K562 (cell line): ENCODE measurements at regions not wholly inside any gene's neighbourhood (a gene's known extent, or its start where the extent isn't known, plus 50 kb on each side); places are given as distances from the start of the nearest gene placed in this dataset.

Experiments
- ATAC-seq: fragments of 200-7000 bp; cut with Tn5 transposase; 3 replicates; pipeline ENCODE4 v1.9.1; 2020; ENCODE audit warnings: moderate library complexity
- BruUV-seq: library from RNA; stranded (reverse); fragments of 400-500 nt; replicated peaks from 2 replicates; lab custom pipeline; 2021; lab: Mats Ljungman, UMichigan
- CTCF ChIA-PET: fragments of 300-600 bp; formaldehyde crosslinking; extraction: SDS; loops from one replicate; lab custom pipeline; 2021; ENCODE audit warnings: low intra/inter-chr PET ratio; lab: Yijun Ruan, JAX
- POLR2A ChIA-PET: fragments of 300-600, 350-650 bp; sonication (Branson Sonifier 250); formaldehyde crosslinking; extraction: SDS; loops from one replicate; lab custom pipeline; 2021; ENCODE audit warnings: antibody characterized with exemption, inconsistent platforms; lab: Yijun Ruan, JAX
- DNase-seq, 4 experiments: peaks; one replicate each; pipeline versions ENCODE4 v3.0.0 to v3.0.0-alpha.2; 2011 to 2018; ENCODE audit warnings: low spot score in 3 of 4, mixed read lengths in 3 of 4; ENCODE audit errors: extremely low read depth in 1 of 4
- FAIRE-seq: peaks from 2 replicates; lab custom pipeline; 2011; peaks lifted over from hg19 to GRCh38; lab: Jason Lieb, UNC
- H2AFZ ChIP-seq: 2 replicates; pipeline ENCODE4 v1.6.0; 2011; ENCODE audit warnings: low read depth, low read length, control low read depth, inconsistent platforms
- H3K27ac ChIP-seq: fragments of 200-600 bp; 3 replicates; pipeline ENCODE4 v1.8.0; 2011; ENCODE audit warnings: low read depth, mild to moderate bottlenecking, control low read depth, inconsistent platforms, low read length, moderate library complexity, mixed read lengths; ENCODE audit errors: extremely low read depth
- H3K27me3 ChIP-seq, 2 experiments: fragments of 300-600 bp in 1 of 2; 2 replicates in 1 of 2; 3 replicates in 1 of 2; pipeline versions ENCODE4 v1.6.0 to v1.8.0; 2011; ENCODE audit warnings: inconsistent platforms in 2 of 2, low read length in 2 of 2, mild to moderate bottlenecking in 1 of 2, mixed read lengths in 1 of 2, moderate library complexity in 1 of 2; ENCODE audit not compliant: control insufficient read depth in 2 of 2, insufficient read depth in 2 of 2
- H3K36me3 ChIP-seq: fragments of 300-600 bp; 3 replicates; pipeline ENCODE4 v1.8.0; 2011; ENCODE audit warnings: mild to moderate bottlenecking, low read length, inconsistent platforms; ENCODE audit not compliant: control insufficient read depth, insufficient read depth
- H3K4me1 ChIP-seq, 2 experiments: fragments of 200-600 bp in 1 of 2; replicated peaks in 1 of 2; 2 replicates in 1 of 2; 3 replicates in 1 of 2; pipeline versions ENCODE4 v1.5.1 to v1.8.0; 2011; ENCODE audit warnings: inconsistent platforms in 2 of 2, low read length in 2 of 2, mild to moderate bottlenecking in 1 of 2, mixed read lengths in 1 of 2, moderate library complexity in 1 of 2; ENCODE audit not compliant: control insufficient read depth in 2 of 2, insufficient read depth in 2 of 2
- H3K4me2 ChIP-seq: 2 replicates; pipeline ENCODE4 v1.6.1; 2011; ENCODE audit warnings: low read length, control low read depth, inconsistent platforms, mixed read lengths; ENCODE audit not compliant: insufficient read depth
- H3K4me3 ChIP-seq: fragments of 200-600 bp; sonication (generic), shearing (Covaris generic); 2 replicates; pipeline ENCODE4 v1.5.1; 2016; ENCODE audit warnings: control low read depth, inconsistent platforms
- H3K79me2 ChIP-seq: fragments of 200-600 bp; 3 replicates; pipeline ENCODE4 v1.8.0; 2011; ENCODE audit warnings: low read length, inconsistent platforms; ENCODE audit not compliant: control insufficient read depth, insufficient read depth
- H3K9ac ChIP-seq, 2 experiments: 2 replicates each; pipeline versions ENCODE4 v1.6.0 to v1.6.1; 2011; ENCODE audit warnings: low read depth in 2 of 2, low read length in 2 of 2, control low read depth in 1 of 2, inconsistent platforms in 1 of 2, mild to moderate bottlenecking in 1 of 2, mixed read lengths in 1 of 2; ENCODE audit not compliant: insufficient read depth in 1 of 2
- H3K9me1 ChIP-seq: one replicate; pipeline ENCODE4 v1.6.0; 2011; ENCODE audit warnings: inconsistent platforms, mild to moderate bottlenecking, low read length, moderate library complexity; ENCODE audit not compliant: control insufficient read depth, insufficient read depth
- H3K9me3 ChIP-seq: replicated peaks from 2 replicates; pipeline ENCODE4 v1.5.1; 2011; ENCODE audit warnings: low read depth, low read length, inconsistent platforms; ENCODE audit not compliant: control insufficient read depth, insufficient read depth
- H4K20me1 ChIP-seq: replicated peaks from 2 replicates; pipeline ENCODE4 v1.6.1; 2011; ENCODE audit warnings: low read length, inconsistent platforms, mixed read lengths; ENCODE audit not compliant: control insufficient read depth, insufficient read depth
- BDP1 ChIP-seq: IDR thresholded peaks from 3 replicates; pipeline ENCODE4 v1.6.1; 2011; ENCODE audit not compliant: insufficient read length, insufficient read depth
- CCAR2 ChIP-seq: fragments of 200-400 bp; formaldehyde crosslinking; IDR thresholded peaks from 2 replicates; pipeline ENCODE4 v1.6.1; 2017; ENCODE audit warnings: mild to moderate bottlenecking, low read depth, low read length
- CREBBP ChIP-seq: IDR thresholded peaks from one replicate; pipeline ENCODE4 v1.6.1; 2012; ENCODE audit warnings: low read depth, mild to moderate bottlenecking, control low read depth, inconsistent platforms, low read length
- POU5F1 ChIP-seq: fragments of 150-350 bp; IDR thresholded peaks from 2 replicates; pipeline ENCODE4 v1.6.1; 2014; ENCODE audit warnings: borderline replicate concordance, low read length, low read depth, mild to moderate bottlenecking; ENCODE audit not compliant: partially characterized antibody
- SAP30 ChIP-seq: fragments of 200-600 bp; sonication (generic); IDR thresholded peaks from 2 replicates; pipeline ENCODE4 v1.6.1; 2012; ENCODE audit warnings: borderline replicate concordance, low read depth, mild to moderate bottlenecking, moderate library complexity, low read length, control low read depth, inconsistent platforms; ENCODE audit not compliant: insufficient read depth, poor library complexity, severe bottlenecking
- SIRT6 ChIP-seq: IDR thresholded peaks from one replicate; pipeline ENCODE4 v1.6.1; 2012; ENCODE audit warnings: low read depth, mild to moderate bottlenecking, control low read depth, inconsistent platforms, low read length, moderate library complexity
- SMAD1 ChIP-seq: fragments of 150-350 bp; IDR thresholded peaks from 2 replicates; pipeline ENCODE4 v1.6.1; 2014; ENCODE audit warnings: low read length, low read depth; ENCODE audit not compliant: partially characterized antibody
- in situ Hi-C: fragments of 300-500 bp; cut with MboI; formaldehyde crosslinking; loops from 4 replicates; pipeline ENCODE4 v1.15.0; 2018; ENCODE audit warnings: inconsistent platforms, mixed read lengths
- intact Hi-C: fragments of 100-400 bp; cut with micrococcal nuclease; formaldehyde crosslinking; loops from 2 replicates; pipeline ENCODE4 v1.14.2; 2022
- TF ChIP-seq, protein P1 (sequence below): fragments of 450-650 bp; IDR thresholded peaks from 2 replicates; pipeline ENCODE4 v1.6.1; 2016; ENCODE audit warnings: mild to moderate bottlenecking
- TF ChIP-seq, protein P2 (sequence below), 2 experiments: fragments of 150-350 bp in 1 of 2; IDR thresholded peaks; 2 replicates each; pipeline ENCODE4 v1.6.1; 2012 to 2016; ENCODE audit warnings: low read depth in 2 of 2, low read length in 2 of 2, mild to moderate bottlenecking in 1 of 2, moderate library complexity in 1 of 2
- TF ChIP-seq, protein P3 (sequence below): fragments of 450-650 bp; conservative IDR thresholded peaks from 2 replicates; pipeline ENCODE4 v1.6.1; 2016; ENCODE audit warnings: missing genetic modification characterization, low read depth, mild to moderate bottlenecking, control low read depth, missing compliant biosample characterization

DNA sequence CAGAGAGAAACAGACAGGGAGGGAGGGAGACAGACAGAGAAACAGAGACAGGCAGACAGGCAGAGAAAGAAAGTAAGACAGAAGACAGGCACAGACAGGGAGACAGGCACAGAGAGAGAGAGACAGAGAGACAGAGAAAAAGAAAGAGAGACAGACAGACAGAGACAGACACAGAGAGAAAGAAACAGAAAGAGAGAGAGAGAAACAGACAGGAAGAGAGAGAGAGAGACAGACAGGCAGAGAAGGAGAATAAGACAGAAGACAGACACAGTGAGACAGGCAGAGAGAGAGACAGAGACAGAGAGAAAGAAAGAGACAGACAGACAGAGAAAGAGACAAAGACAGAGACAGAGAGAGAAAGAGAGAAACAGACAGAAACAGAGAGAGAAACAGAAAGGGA, 754.8 kb upstream of the DEFB115 start:
- Histone ChIP-seq H3K4me1 (no peaks in the 10 kb centered on the region; a peak in 1 of 5 replicates), H3K9me3 (no peaks in the 10 kb centered on the region), H3K9me1 (no peaks in the 10 kb centered on the region), H3K9ac (no peak overlapping the region), H4K20me1 (no peaks in the 10 kb centered on the region), H3K79me2 (no peaks in the 10 kb centered on the region), H3K27me3 (peaks cover 0 to 8% of the 10 kb centered on the region in 2 experiments; a peak in 2 of 5 replicates), H2AFZ (no peak overlapping the region), H3K36me3 (no peaks in the 10 kb centered on the region), H3K4me3 (no peak overlapping the region), H3K27ac (no peak overlapping the region), H3K4me2 (no peak overlapping the region)
- DNase-seq (no peak), ATAC-seq (no peak), FAIRE-seq (no peak)
- POLR2A ChIA-PET, result no interaction called here
- CTCF ChIA-PET, result no interaction called here
- BruUV-seq, result no TSS peak
- intact Hi-C loops (loop anchor here (10.0 kb wide), 2 partner anchors 82 to 738 kb away; no protein-coding TSS in a partner anchor), in situ Hi-C loops (loop anchor here (25.0 kb wide), 1 partner anchor 140 kb away; no protein-coding TSS in a partner anchor)
- TF ChIP-seq, protein P1, sequence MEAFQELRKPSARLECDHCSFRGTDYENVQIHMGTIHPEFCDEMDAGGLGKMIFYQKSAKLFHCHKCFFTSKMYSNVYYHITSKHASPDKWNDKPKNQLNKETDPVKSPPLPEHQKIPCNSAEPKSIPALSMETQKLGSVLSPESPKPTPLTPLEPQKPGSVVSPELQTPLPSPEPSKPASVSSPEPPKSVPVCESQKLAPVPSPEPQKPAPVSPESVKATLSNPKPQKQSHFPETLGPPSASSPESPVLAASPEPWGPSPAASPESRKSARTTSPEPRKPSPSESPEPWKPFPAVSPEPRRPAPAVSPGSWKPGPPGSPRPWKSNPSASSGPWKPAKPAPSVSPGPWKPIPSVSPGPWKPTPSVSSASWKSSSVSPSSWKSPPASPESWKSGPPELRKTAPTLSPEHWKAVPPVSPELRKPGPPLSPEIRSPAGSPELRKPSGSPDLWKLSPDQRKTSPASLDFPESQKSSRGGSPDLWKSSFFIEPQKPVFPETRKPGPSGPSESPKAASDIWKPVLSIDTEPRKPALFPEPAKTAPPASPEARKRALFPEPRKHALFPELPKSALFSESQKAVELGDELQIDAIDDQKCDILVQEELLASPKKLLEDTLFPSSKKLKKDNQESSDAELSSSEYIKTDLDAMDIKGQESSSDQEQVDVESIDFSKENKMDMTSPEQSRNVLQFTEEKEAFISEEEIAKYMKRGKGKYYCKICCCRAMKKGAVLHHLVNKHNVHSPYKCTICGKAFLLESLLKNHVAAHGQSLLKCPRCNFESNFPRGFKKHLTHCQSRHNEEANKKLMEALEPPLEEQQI, result no peak
- TF ChIP-seq CREBBP, result no peak
- TF ChIP-seq, protein P2, sequence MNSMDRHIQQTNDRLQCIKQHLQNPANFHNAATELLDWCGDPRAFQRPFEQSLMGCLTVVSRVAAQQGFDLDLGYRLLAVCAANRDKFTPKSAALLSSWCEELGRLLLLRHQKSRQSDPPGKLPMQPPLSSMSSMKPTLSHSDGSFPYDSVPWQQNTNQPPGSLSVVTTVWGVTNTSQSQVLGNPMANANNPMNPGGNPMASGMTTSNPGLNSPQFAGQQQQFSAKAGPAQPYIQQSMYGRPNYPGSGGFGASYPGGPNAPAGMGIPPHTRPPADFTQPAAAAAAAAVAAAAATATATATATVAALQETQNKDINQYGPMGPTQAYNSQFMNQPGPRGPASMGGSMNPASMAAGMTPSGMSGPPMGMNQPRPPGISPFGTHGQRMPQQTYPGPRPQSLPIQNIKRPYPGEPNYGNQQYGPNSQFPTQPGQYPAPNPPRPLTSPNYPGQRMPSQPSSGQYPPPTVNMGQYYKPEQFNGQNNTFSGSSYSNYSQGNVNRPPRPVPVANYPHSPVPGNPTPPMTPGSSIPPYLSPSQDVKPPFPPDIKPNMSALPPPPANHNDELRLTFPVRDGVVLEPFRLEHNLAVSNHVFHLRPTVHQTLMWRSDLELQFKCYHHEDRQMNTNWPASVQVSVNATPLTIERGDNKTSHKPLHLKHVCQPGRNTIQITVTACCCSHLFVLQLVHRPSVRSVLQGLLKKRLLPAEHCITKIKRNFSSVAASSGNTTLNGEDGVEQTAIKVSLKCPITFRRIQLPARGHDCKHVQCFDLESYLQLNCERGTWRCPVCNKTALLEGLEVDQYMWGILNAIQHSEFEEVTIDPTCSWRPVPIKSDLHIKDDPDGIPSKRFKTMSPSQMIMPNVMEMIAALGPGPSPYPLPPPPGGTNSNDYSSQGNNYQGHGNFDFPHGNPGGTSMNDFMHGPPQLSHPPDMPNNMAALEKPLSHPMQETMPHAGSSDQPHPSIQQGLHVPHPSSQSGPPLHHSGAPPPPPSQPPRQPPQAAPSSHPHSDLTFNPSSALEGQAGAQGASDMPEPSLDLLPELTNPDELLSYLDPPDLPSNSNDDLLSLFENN (IDR thresholded peaks at IDR 0.05; ENCODE audit: low read depth in 2 of 2, low read length in 2 of 2), result no peak
- no peak for TF ChIP-seq SMAD1
- TF ChIP-seq, protein P3, sequence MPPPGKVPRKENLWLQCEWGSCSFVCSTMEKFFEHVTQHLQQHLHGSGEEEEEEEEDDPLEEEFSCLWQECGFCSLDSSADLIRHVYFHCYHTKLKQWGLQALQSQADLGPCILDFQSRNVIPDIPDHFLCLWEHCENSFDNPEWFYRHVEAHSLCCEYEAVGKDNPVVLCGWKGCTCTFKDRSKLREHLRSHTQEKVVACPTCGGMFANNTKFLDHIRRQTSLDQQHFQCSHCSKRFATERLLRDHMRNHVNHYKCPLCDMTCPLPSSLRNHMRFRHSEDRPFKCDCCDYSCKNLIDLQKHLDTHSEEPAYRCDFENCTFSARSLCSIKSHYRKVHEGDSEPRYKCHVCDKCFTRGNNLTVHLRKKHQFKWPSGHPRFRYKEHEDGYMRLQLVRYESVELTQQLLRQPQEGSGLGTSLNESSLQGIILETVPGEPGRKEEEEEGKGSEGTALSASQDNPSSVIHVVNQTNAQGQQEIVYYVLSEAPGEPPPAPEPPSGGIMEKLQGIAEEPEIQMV (tag), result no peak
- no peak for TF ChIP-seq POU5F1
- TF ChIP-seq SAP30, result no peak
- no peak for TF ChIP-seq CCAR2
- TF ChIP-seq SIRT6, result no peak
- no peak for TF ChIP-seq BDP1
